WERI-Rb-1 (cell line): ENCODE measurements at regions not wholly inside any gene's neighbourhood (a gene's known extent, or its start where the extent isn't known, plus 50 kb on each side); places are given as distances from the start of the nearest gene placed in this dataset.
"Not testable (repeated sequence)": the region's sequence is repeated elsewhere in the genome, so short reads cannot be mapped to it uniquely, and the experiment has no call there.

Experiments used
- DNase-seq: peaks from one replicate; pipeline ENCODE4 v3.0.0-alpha.2; 2020
- H3K27ac ChIP-seq: fragments of 250-450 bp; sonication (Bioruptor Pico); 2 replicates; pipeline ENCODE4 v1.5.1; 2020; ENCODE audit warnings: mild to moderate bottlenecking, moderate library complexity
- H3K27me3 ChIP-seq: fragments of 250-450 bp; sonication (Bioruptor Pico); 2 replicates; pipeline ENCODE4 v1.5.1; 2021; ENCODE audit warnings: mild to moderate bottlenecking, low read depth, moderate library complexity; ENCODE audit not compliant: insufficient read depth, severe bottlenecking
- H3K36me3 ChIP-seq: fragments of 250-450 bp; sonication (Bioruptor Pico); 2 replicates; pipeline ENCODE4 v1.5.1; 2020; ENCODE audit warnings: mild to moderate bottlenecking, moderate library complexity
- H3K4me3 ChIP-seq: 2 replicates; pipeline ENCODE4 v1.5.1; 2011; ENCODE audit warnings: low read depth, mild to moderate bottlenecking, control low read depth, low read length
- H3K9me3 ChIP-seq: fragments of 250-450 bp; sonication (Bioruptor Pico); 2 replicates; pipeline ENCODE4 v1.5.1; 2021; ENCODE audit warnings: mild to moderate bottlenecking, moderate library complexity; ENCODE audit not compliant: severe bottlenecking
- CTCF ChIP-seq: IDR thresholded peaks from 2 replicates; pipeline ENCODE4 v1.5.1; 2011; ENCODE audit warnings: low read depth, mild to moderate bottlenecking, control low read depth, inconsistent platforms, low read length

GRCh38 chr2:106261871-106262321 is 67.8 kb upstream of the UXS1 start:
- H3K36me3 ChIP-seq, result no peaks in the 10 kb centered on the region
- H3K9me3 ChIP-seq, result no peaks in the 10 kb centered on the region

GRCh38 chr2:106258859-106259258 is 64.8 kb upstream of the UXS1 start:
- not testable (repeated sequence) for H3K9me3 ChIP-seq, DNase-seq, H3K4me3 ChIP-seq, H3K27me3 ChIP-seq, H3K27ac ChIP-seq, H3K36me3 ChIP-seq

More at GRCh38 chr2:106261871-106262321, 67.8 kb upstream of the UXS1 start:
- no peak for TF ChIP-seq CTCF
- H3K4me3 ChIP-seq, result no peak overlapping the region
- no peak overlapping the region for H3K27ac ChIP-seq
- no peaks in the 10 kb centered on the region for H3K27me3 ChIP-seq
- peak; percentile 32 for DNase-seq

GRCh38 chr2:106257830-106258229 is 63.7 kb upstream of the UXS1 start:
- no peak for TF ChIP-seq CTCF
- Histone ChIP-seq H3K27ac (no peak overlapping the region), H3K36me3 (no peaks in the 10 kb centered on the region), H3K27me3 (no peaks in the 10 kb centered on the region), H3K4me3 (no peak overlapping the region), H3K9me3 (no peaks in the 10 kb centered on the region)
- no peak for DNase-seq

- DNase-seq, result no peak
- no peaks in the 10 kb centered on the region for H3K36me3 ChIP-seq
- no peaks in the 10 kb centered on the region for H3K9me3 ChIP-seq
- no peak for TF ChIP-seq CTCF
- H3K27ac ChIP-seq, result no peak overlapping the region
- no peak overlapping the region for H3K4me3 ChIP-seq
- no peaks in the 10 kb centered on the region for H3K27me3 ChIP-seq
Measured at GRCh38 chr2:106257135-106257534, 63.0 kb upstream of the UXS1 start.

- H3K27me3 ChIP-seq, DNase-seq, H3K36me3 ChIP-seq, H3K9me3 ChIP-seq, H3K27ac ChIP-seq, H3K4me3 ChIP-seq: not testable (repeated sequence)
Measured at GRCh38 chr2:106249157-106249828, 55.2 kb upstream of the UXS1 start.

- H3K36me3 ChIP-seq, result not testable (repeated sequence)
- DNase-seq, result peak; percentile 40
Measured at GRCh38 chr2:106248548-106249151, 54.5 kb upstream of the UXS1 start.

More at GRCh38 chr2:106248548-106249151, 54.5 kb upstream of the UXS1 start:
- not testable (repeated sequence) for H3K27me3 ChIP-seq, H3K9me3 ChIP-seq, H3K4me3 ChIP-seq, H3K27ac ChIP-seq
